Adrenal gland (tissue), 5 donors: ENCODE measurements at regions not wholly inside any gene's neighbourhood (a gene's known extent, or its start where the extent isn't known, plus 50 kb on each side); places are given as distances from the start of the nearest gene placed in this dataset.

Source experiments
- POLR2A ChIP-seq, 2 donors: fragments of 450-650 bp; IDR thresholded peaks; one replicate each; pipeline ENCODE4 v1.6.1; 2017; ENCODE audit warnings: antibody characterized with exemption in 2 of 2, mild to moderate bottlenecking in 2 of 2, moderate library complexity in 1 of 2
- TF ChIP-seq, protein P1 (sequence below), 6 experiments: fragments of 450-650 bp in 4 of 6; fragments of 200-600 bp in 2 of 6; sonication (generic) in 1 of 6; IDR thresholded peaks; 1 replicate in 5 of 6; 2 replicates in 1 of 6; pipeline versions ENCODE4 v1.5.1 to v1.8.0; 2016 to 2021; ENCODE audit warnings: antibody characterized with exemption in 6 of 6, mild to moderate bottlenecking in 2 of 6, moderate library complexity in 1 of 6
- donor health status: DM: no; HTN: no; CAD: no.

GRCh38 chr4:83189631-83190136 lies 75.2 kb upstream of the PLAC8 start:
- no peak for TF ChIP-seq POLR2A (IDR thresholded peaks at IDR 0.05)
- TF ChIP-seq, protein P1, sequence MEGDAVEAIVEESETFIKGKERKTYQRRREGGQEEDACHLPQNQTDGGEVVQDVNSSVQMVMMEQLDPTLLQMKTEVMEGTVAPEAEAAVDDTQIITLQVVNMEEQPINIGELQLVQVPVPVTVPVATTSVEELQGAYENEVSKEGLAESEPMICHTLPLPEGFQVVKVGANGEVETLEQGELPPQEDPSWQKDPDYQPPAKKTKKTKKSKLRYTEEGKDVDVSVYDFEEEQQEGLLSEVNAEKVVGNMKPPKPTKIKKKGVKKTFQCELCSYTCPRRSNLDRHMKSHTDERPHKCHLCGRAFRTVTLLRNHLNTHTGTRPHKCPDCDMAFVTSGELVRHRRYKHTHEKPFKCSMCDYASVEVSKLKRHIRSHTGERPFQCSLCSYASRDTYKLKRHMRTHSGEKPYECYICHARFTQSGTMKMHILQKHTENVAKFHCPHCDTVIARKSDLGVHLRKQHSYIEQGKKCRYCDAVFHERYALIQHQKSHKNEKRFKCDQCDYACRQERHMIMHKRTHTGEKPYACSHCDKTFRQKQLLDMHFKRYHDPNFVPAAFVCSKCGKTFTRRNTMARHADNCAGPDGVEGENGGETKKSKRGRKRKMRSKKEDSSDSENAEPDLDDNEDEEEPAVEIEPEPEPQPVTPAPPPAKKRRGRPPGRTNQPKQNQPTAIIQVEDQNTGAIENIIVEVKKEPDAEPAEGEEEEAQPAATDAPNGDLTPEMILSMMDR (IDR thresholded peaks at IDR 0.05): no peak
